GM10847 (cell line): ENCODE measurements at regions not wholly inside any gene's neighbourhood (a gene's known extent, or its start where the extent isn't known, plus 50 kb on each side); places are given as distances from the start of the nearest gene placed in this dataset.

Source experiments
- POLR2A ChIP-seq: IDR thresholded peaks from 2 replicates; pipeline ENCODE4 v1.6.1; 2011; ENCODE audit not compliant: insufficient read length; ENCODE audit errors: extremely low read depth

- no peak for TF ChIP-seq POLR2A
Observed at GRCh38 chr4:53779025-53779424, 187.7 kb upstream of the LNX1 start.

DNA sequence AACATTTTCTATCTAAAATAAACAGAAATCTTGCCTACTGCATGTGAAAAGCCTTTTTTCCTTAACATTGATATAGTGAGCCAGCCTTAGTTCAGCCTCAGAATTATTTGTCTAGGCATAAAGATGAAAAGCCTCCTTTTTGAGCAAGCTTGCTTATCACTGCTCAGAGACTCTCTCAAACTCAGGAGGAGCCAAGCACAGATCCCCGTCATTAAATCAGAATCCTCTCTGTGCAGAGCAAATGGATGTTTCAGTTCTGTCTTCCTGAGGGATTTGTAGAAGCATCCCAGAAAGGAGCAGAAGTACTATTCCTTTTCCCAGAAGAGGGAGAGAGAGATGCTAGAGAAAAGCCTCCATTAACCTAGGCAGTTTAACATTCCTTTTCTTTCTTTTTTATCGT lies 186.9 kb upstream of the LNX1 start:
- TF ChIP-seq POLR2A, result no peak

DNA sequence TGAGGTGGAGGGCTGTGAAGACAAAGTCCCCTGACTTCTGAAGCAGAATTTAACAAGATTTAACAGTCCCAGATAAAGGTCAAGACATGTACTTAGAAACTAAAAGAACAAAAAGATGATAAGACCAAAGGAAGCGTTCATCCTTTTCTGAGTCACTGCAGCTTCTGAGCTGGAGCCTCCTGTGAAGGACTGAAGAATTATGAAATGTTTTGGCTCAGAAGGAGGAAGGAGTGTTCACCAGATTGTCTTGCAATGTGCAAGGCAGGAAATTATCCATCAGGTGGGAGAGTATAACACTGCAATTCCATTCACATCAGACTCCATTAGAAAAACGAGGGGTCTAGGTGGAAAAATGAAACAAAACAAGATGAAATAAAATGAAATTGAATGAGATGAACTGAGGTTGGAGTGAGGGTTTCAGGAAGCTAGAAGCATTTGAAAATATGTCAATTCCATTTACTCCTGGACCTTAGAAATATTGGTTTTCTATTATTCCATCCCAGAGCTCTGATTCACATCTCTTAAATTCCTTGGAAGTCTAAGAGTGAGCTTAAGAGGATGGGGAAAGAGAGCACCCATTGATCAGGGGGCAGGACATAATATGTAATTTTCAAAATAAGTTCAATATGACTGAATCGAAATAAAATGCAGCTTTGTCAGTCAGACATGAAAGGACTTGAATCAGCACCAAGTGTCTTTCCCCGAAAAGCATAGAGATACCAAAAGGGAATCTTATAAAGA lies 186.1 kb upstream of the LNX1 start:
- no peak for TF ChIP-seq POLR2A

- TF ChIP-seq POLR2A, result no peak
Observed at GRCh38 chr4:53776141-53776540, 184.9 kb upstream of the LNX1 start.

DNA sequence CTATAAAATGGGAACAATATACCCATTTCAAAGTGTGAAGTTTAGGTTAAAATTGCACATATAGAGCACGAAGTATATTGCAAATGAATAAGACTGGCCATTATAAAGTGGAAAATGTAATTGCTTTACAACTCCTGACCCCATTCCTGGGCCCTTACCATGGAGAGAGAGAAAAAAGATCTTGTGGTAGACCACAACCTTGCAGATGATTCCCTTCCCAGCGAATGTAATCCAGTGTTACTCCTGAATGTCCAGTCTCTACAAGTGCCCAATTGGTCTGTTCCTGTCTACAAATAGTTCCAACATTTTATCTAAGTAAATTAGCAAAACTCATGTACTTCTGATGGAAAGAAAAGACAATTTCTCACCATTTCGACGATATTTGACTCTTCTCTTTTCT lies 184.1 kb upstream of the LNX1 start:
- TF ChIP-seq POLR2A, result no peak

GRCh38 chr4:53771326-53771725 lies 180.0 kb upstream of the LNX1 start:
- no peak for TF ChIP-seq POLR2A

GRCh38 chr4:53767482-53767881 lies 176.2 kb upstream of the LNX1 start:
- TF ChIP-seq POLR2A, result no peak

DNA sequence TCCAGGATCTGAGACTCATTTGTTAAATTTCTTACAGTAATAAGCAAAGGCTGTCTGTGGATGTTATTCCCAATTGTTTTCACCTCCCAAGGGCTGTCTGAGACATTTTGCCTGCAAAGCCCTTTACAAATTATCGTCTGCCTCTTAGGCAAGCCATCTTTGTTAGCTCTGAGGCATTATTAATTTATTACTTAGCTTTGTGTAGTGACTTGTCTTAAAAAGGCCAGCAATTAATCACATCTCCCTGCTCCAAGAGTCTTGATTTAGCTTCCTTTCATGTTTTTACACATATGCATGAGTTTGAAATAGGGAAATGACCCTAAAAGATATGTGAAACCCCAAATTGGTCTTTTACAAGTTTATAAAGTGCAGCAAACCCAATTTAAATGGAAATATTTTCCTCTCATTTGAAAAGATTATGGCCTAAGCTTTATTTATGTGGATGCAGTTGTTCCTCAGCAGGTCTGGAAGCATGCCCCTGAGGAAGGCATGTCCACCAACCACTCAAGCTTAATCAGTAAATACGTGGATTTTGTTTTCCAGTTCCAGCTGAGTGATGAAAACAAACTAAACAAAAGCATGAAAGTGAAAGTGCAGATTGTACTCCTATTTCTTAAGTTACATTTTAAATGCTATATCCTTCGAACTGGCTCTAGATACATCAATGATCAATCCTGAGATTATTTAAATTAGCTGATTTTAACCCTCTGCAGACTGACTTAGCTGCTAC lies 173.6 kb upstream of the LNX1 start:
- TF ChIP-seq POLR2A, result no peak

- TF ChIP-seq POLR2A, result no peak
Observed at GRCh38 chr4:53763813-53764597, 172.7 kb upstream of the LNX1 start.

DNA sequence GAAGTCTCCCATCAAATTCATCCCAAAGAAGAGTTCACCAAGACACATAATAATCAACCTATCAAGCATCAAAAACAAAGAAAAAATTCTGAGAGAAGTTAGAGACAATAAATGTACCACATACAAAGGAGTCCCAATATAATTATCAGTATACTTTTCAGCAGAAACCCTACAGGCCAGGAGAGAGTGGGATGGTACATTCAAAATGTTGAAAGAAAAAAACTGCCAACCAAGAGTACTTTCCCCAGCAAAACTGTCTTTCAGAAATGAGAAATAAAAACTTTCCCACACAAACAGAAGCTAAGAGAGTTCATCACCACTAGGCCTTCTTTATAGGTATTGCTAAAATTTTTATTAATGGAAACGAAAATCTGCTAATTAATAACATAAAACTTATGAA lies 164.4 kb upstream of the LNX1 start:
- no peak for TF ChIP-seq POLR2A

DNA sequence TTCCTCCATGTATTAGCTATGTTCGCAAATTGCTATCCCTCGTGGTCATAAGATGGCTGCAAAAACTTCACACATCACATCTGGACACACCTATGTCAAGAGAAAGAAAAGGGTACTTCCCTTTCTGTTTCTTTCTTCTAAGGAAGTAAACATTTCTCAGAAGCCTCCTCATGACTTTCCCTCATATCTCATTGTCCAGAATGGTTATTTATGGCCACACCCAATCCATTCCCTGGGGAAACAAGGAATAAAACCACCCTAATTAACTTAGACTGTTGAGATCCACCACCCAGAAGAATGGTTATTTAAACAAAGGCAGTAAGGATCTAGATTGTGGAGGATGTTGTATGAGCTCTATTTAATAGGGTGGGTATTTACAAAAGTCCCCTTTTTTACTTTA lies 160.8 kb upstream of the LNX1 start:
- no peak for TF ChIP-seq POLR2A

DNA sequence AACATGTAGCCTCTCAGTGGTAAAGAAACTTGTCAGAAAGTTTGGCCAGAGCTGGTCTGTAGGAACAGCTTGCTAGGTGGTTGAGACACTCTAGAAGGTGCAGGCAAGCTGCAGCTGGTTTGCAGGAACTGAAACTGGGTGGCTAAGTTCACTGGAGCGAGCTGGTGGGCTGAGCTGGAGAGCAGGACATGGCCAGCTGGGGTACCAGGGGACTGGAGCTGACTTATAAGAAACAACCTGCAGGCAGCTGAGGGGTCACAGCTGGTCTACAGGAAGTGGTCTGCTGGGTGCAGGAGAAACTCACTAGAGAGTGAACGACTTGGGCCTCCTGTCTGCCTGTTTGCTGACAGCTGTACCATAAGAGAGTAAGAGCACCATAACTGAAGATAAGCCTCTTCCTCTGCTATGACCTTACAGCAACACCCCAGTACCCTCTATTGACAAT lies 157.1 kb upstream of the LNX1 start:
- no peak for TF ChIP-seq POLR2A

DNA sequence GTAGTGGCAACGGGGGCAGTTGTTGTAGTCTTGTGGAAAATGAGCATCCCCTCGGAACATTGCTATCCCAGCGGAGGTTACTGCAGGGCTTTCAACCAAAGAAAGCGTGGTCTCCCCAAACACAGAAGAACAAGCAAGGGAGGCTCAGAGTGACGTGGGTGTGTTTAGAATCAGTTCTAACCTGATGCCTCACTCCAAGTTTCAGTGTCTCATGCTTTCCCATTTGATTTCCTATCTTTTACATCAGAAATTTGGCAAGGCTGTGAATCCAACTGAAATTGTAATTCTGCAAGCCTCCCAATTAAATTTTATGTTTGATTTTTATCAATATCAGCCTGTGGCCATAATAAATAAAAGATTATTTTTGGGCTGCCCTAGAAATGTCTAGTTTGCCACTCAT lies 156.1 kb upstream of the LNX1 start:
- TF ChIP-seq POLR2A, result no peak

GRCh38 chr4:53744446-53745160 lies 153.3 kb upstream of the LNX1 start:
- TF ChIP-seq POLR2A, result no peak
